Limb (tissue), 2 donors: ENCODE measurements at regions not wholly inside any gene's neighbourhood (a gene's known extent, or its start where the extent isn't known, plus 50 kb on each side); places are given as distances from the start of the nearest gene placed in this dataset.

Source experiments
- DNase-seq, 2 donors: peaks; one replicate each; pipeline ENCODE4 v3.0.0-alpha.2; 2016; ENCODE audit errors: extremely low spot score in 2 of 2

DNA sequence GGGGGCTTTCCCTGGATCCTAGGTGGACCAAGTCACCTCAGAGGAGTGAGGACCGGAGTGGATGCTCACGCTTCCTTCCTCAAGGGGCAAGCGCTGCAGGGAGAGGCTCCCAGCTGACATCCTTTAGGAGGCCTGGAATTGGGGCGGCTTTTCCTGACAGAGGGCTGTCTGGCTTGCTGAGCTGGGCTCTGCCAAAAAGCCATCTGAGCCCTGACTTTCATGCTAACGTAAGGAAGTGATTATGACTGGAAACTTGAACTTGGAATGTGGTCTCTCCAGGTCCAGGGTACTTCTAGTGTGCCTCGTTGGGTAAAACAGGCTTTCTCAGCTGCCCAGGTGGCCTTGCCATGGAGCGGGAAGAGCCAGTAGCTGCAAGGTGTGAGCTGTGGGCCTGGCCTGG lies 268.3 kb upstream of the SPRED2 start:
- peak; percentile 21 to 53 for DNase-seq

- no peak for DNase-seq
Observed at GRCh38 chr2:65700004-65700651, 267.7 kb upstream of the SPRED2 start.

GRCh38 chr2:65691816-65692215 lies 259.4 kb upstream of the SPRED2 start:
- DNase-seq = no peak

DNA sequence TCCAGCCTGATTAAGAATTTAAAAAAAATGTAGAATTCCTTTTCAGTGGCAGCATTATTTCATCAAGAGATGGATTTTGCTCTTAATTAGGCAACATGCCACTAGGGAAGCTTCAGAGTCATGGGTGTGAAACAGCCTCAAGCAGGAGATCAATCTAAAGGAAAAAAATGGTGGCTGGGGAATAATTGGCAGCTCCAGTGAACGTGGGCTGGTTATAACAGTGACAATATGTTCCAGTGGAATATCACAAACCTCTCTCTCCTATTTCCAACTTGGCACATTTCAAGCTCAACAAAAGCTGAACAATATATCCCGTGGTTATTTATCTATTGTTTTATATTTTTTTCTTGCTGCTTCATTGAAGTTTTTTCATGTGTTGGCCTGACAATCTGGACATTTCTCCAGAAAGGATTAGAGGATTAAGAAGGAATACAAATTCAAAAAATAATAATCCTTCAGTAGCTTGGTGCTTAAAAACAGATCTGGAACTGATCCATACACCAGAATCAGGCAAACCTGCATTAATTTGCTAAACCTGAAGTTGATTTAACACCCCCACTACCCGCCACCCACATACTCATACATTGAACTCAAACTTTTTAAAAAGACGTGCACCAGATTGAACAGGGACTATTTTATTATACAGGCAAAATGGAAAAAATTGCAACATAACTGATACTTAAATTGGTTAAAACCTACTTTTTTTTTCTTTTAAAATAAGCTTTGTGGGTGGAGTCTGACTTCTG lies 255.9 kb upstream of the SPRED2 start:
- DNase-seq = no peak

DNA sequence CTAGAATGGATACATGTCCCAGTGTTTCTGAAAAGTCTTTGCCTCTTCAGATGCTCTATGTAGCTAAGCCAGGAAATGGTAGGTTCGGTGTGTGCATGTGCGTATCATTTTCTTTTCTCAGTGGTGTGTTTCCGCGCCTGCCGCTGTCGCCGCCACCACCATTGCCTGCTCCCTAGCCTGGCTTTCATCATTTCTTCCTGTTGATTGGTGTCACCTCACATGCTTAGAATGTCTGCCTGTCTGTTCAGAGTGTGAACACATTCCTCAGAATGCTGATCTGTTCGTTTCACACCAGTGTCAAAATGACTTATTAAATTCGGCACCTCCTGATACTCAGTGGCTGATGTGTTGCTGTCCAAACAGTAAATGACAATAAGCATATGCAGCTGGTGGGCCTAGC lies 255.2 kb upstream of the SPRED2 start:
- DNase-seq = no peak

DNA sequence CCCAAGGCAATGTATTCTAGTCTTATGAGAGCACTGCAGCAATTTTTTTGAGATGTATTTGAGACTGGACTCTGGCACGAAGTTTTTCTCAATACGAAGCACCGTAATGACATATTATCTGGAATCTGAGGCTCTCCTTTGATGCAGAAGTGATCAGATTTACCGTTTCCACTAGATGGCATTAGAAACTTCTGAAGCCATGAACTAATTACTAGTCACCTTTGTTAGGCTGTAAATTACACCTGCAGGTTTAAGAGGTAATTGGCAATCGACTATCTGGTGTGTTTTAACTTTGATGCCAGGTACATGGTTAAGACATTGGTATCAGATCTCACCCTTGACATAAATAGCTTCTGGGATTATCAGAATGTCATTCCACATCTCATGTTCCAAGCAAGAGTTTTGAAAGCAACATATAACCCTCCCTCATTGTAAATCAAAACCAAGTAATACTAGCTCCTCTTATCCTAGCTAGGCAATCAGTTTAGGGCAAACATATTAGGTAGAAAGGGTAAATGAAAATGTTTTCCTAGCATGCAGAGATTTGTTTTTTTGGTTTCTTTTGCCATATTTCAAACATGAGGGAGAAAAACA lies 254.6 kb upstream of the SPRED2 start:
- no peak for DNase-seq

DNA sequence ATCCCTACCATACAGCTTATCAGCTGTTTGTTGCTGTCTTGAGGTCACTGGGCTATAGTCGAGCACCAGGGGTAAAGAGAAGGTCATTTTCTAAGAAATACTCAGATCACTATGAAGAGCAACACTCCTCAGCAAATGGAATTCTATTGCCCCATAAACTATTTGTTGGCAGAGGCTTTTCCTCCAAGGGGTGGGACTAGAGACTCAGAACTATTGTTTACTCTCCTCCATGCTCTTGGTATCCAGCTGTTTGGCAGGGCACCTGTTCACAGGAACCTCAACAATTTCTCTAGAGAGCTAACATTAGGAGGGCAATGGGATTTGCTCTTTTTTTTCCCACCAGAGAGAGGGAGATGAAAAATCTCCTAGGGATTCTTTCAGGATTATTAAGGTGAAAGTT lies 249.1 kb upstream of the SPRED2 start:
- no peak for DNase-seq

- no peak for DNase-seq
Observed at GRCh38 chr2:65678779-65679391, 246.5 kb upstream of the SPRED2 start.

GRCh38 chr2:65675350-65675749 lies 243.0 kb upstream of the SPRED2 start:
- DNase-seq = no peak

GRCh38 chr2:65671670-65672242 lies 239.4 kb upstream of the SPRED2 start:
- DNase-seq = no peak

DNA sequence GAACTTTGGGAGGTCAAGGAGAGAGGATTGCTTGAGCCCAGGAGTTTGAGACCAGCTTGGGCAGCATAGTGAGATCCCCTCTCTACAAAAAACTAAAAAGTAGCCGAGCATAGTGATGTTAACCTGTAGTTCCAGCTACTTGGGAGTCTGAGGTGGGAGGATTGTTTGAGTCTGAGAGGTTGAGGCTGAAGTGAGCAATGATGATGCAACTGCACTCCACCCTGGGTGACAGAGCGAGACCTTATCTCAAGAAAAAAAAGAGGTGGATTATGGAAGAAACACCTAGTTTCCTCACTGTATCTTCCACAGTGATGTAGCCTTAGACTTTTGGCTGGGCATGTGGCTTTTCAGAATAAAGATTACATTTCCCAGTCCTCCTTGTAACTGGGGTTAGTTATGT lies 237.2 kb upstream of the SPRED2 start:
- DNase-seq = no peak

DNA sequence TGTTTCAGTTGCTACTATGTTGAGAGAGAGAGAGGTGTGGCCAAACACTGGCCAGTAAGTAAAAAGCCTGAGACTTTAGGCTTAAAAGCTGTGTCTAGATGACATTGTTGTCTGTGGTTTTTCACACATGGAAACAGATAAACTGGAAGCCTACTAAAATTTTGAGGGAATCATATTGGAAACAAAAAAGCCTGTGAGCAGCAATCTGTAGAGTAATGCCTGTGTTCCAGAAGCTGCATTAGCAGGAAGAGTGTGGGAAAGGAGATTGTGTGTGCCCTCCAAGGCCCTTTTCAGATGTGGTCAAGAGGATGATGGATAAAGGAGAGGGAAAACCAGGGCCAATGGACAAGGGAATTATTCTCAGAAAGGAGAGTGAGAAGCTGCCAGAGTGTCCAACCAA lies 236.3 kb upstream of the SPRED2 start:
- DNase-seq = no peak

- no peak for DNase-seq
Observed at GRCh38 chr2:65666156-65666725, 233.8 kb upstream of the SPRED2 start.

GRCh38 chr2:65664931-65665330 lies 232.5 kb upstream of the SPRED2 start:
- no peak for DNase-seq

DNA sequence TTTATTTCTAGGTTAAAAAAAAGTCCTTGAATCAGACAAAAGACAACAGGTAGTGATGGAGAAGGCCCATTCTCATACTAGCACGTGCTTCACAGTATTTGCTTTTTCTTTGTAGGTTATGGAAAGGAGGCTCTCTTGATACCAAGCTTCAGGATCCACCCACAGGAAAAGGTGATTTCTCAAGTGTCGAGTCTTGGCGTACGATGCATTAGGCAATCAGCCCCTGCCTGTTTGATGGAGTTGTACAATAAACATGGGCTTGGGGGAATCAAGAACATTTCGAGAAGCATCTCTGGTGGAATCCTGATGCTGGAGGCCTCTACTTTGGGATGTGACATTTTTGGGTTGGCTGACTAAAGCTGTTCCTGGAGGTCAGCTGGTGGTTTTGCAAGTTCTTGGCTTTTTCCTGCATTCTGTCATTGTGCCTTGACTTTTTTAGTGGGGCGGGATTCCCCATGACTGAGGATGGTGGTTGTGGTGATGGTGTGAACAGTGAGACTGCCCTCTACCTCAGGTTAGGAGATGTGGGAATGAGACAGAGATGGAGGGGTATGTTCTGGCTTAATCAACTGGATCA lies 231.5 kb upstream of the SPRED2 start:
- no peak for DNase-seq

- peak; percentile 37 to 77 for DNase-seq
Observed at GRCh38 chr2:65662654-65663432, 230.4 kb upstream of the SPRED2 start.

DNA sequence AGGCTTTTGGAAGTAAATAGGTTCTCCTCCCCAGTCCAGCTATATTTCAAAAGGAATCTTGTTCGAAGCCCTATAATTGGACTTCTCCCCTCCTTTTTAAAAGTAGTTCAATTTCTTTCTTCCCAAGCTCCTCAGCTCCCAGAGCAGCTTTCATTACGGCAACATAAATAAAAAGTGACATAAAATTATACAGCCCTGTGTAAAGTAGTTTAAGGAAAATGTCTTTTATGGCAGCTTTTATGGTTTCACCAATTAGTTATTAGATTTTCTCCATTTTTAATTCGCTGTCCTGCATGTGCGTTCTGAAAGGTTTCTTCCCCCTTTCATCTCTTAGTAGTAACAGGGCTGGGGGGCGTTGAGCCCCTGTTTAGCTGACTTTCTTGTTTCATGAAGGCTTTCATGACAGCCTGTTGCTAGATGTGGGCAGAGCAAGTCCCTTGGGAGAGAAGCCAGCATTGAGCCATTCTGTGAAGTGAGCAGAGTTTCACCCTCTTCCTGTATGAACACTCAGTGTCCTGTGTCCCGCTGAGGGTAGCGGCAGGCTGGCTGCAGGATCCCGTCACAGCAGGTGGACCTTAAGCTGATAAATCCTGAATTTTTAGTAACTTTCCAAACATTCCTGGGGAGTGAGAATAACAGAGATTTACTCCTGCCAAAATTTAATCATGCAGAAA lies 229.7 kb upstream of the SPRED2 start:
- DNase-seq = peak; percentile 13 to 43

GRCh38 chr2:65660340-65660739 lies 227.9 kb upstream of the SPRED2 start:
- no peak for DNase-seq

- no peak for DNase-seq
Observed at GRCh38 chr2:65658881-65659280, 226.5 kb upstream of the SPRED2 start.

GRCh38 chr2:65658266-65658665 lies 225.9 kb upstream of the SPRED2 start:
- no peak for DNase-seq
